ENCODE measurements at regions not wholly inside any gene's neighbourhood (a gene's known extent, or its start where the extent isn't known, plus 50 kb on each side); places are given as distances from the start of the nearest gene placed in this dataset.

DNA sequence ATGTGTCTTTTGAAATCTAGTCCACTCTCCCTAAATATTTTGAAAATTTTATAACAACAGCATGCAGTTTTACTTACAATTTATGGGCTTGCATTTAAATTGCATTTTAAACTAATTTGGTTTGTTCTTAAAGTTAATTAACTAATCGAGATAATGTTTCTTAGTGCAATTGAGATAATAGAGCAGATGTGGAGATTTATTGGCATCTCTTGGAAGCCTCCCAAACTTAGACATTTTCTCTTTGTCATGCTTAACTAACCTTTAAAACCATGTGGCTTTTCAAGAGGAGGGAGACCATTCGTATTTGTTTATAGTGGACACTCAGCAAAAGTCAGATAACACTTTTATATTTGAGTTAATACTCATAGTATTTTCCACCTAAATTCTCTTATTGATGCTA is 887.0 kb upstream of the CELF2 start:
- TF ChIP-seq POLR2A (IDR thresholded peaks at IDR 0.05; ENCODE audit: low read depth, low read length) (no peak), MYC (IDR thresholded peaks at IDR 0.05; ENCODE audit: low read depth, low read length) (no peak), EZH2 (IDR thresholded peaks at IDR 0.05; ENCODE audit: borderline replicate concordance, low read depth, low read length, severe bottlenecking) (no peak), JUN (IDR thresholded peaks at IDR 0.05; ENCODE audit: borderline replicate concordance, insufficient read depth, insufficient read length, low read depth) (no peak), POLR2AphosphoS5 (IDR thresholded peaks at IDR 0.05; ENCODE audit: insufficient read depth, low read depth, low read length) (no peak), GATA2 (IDR thresholded peaks at IDR 0.05; ENCODE audit: insufficient read depth, insufficient read length, low read depth, low read length) (no peak), FOS (IDR thresholded peaks at IDR 0.05; ENCODE audit: borderline replicate concordance, insufficient read depth, low read length) (no peak)
- TF ChIP-seq, protein P1, sequence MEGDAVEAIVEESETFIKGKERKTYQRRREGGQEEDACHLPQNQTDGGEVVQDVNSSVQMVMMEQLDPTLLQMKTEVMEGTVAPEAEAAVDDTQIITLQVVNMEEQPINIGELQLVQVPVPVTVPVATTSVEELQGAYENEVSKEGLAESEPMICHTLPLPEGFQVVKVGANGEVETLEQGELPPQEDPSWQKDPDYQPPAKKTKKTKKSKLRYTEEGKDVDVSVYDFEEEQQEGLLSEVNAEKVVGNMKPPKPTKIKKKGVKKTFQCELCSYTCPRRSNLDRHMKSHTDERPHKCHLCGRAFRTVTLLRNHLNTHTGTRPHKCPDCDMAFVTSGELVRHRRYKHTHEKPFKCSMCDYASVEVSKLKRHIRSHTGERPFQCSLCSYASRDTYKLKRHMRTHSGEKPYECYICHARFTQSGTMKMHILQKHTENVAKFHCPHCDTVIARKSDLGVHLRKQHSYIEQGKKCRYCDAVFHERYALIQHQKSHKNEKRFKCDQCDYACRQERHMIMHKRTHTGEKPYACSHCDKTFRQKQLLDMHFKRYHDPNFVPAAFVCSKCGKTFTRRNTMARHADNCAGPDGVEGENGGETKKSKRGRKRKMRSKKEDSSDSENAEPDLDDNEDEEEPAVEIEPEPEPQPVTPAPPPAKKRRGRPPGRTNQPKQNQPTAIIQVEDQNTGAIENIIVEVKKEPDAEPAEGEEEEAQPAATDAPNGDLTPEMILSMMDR (IDR thresholded peaks at IDR 0.05; ENCODE audit: extremely low read depth in 1 of 2, insufficient read depth in 1 of 2, low read depth in 1 of 2, low read length in 2 of 2), result no peak
- TF ChIP-seq, protein P2, sequence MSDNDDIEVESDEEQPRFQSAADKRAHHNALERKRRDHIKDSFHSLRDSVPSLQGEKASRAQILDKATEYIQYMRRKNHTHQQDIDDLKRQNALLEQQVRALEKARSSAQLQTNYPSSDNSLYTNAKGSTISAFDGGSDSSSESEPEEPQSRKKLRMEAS (IDR thresholded peaks at IDR 0.05; ENCODE audit: insufficient read depth, insufficient read length), result no peak
- CTCF ChIA-PET, result no interaction called here
- POLR2A ChIA-PET, result no interaction called here
- Histone ChIP-seq H3K36me3 (ENCODE audit: control insufficient read depth in 2 of 2, extremely low read depth in 1 of 2, insufficient read depth in 2 of 2, low read length in 2 of 2) (no peaks in the 10 kb centered on the region), H3K79me2 (ENCODE audit: control insufficient read depth, insufficient read depth, low read length) (no peaks in the 10 kb centered on the region), H3K4me3 (replicated peaks in 1 of 3; ENCODE audit: insufficient read depth in 1 of 3, low read depth in 1 of 3, low read length in 3 of 3) (no peak overlapping the region), H2AFZ (ENCODE audit: low read depth, low read length) (no peak overlapping the region), H3K9ac (replicated peaks; ENCODE audit: extremely low read depth, insufficient read depth, low read length) (no peak overlapping the region), H4K20me1 (replicated peaks; ENCODE audit: control insufficient read depth, extremely low read depth, insufficient read depth, low read length) (no peaks in the 10 kb centered on the region), H3K4me1 (ENCODE audit: control insufficient read depth, extremely low read depth, insufficient read depth, low read length) (no peaks in the 10 kb centered on the region), H3K27ac (ENCODE audit: insufficient read depth, low read depth, low read length) (no peak overlapping the region), H3K27me3 (ENCODE audit: control insufficient read depth in 2 of 2, insufficient read depth in 2 of 2, low read length in 2 of 2) (no peaks in the 10 kb centered on the region), H3K9me1 (replicated peaks; ENCODE audit: control insufficient read depth, extremely low read depth, insufficient read depth, low read length) (no peaks in the 10 kb centered on the region), H3K9me3 (replicated peaks; ENCODE audit: control insufficient read depth, insufficient read depth, low read length) (no peaks in the 10 kb centered on the region), H3K4me2 (ENCODE audit: insufficient read depth, low read length) (no peak overlapping the region)
- FAIRE-seq, result no peak
- intact Hi-C loops (cut with micrococcal nuclease), result no loop called here
- DNase-seq (ENCODE audit: low read depth, low spot score), result no peak
- no TSS peak for BruUV-seq (replicated peaks)
- dilution Hi-C loops (cut with MboI; ENCODE audit: extremely low pct_ligation_motif_present, low sequenced_read_pairs), result no loop called here

Measured in endothelial cell of umbilical vein (primary cell).